IPS-15b (cell line): ENCODE measurements at regions not wholly inside any gene's neighbourhood (a gene's known extent, or its start where the extent isn't known, plus 50 kb on each side); places are given as distances from the start of the nearest gene placed in this dataset.

Experiments used
- H3K27me3 ChIP-seq: one replicate; pipeline ENCODE4 v1.6.1; 2013; ENCODE audit warnings: low read length; ENCODE audit not compliant: control insufficient read depth, insufficient read depth
- H3K36me3 ChIP-seq: one replicate; pipeline ENCODE4 v1.6.1; 2013; ENCODE audit warnings: low read length; ENCODE audit not compliant: control insufficient read depth, insufficient read depth
- H3K4me1 ChIP-seq: one replicate; pipeline ENCODE4 v1.6.1; 2013; ENCODE audit warnings: mild to moderate bottlenecking, low read length; ENCODE audit not compliant: control insufficient read depth, insufficient read depth
- H3K4me3 ChIP-seq: one replicate; pipeline ENCODE4 v1.5.1; 2013; ENCODE audit warnings: low read depth, low read length
- H3K9ac ChIP-seq: one replicate; pipeline ENCODE4 v1.6.1; 2013; ENCODE audit warnings: low read depth, mild to moderate bottlenecking, low read length
- H3K9me3 ChIP-seq: one replicate; pipeline ENCODE4 v1.6.1; 2013; ENCODE audit warnings: mild to moderate bottlenecking, low read length; ENCODE audit not compliant: control insufficient read depth, insufficient read depth

DNA sequence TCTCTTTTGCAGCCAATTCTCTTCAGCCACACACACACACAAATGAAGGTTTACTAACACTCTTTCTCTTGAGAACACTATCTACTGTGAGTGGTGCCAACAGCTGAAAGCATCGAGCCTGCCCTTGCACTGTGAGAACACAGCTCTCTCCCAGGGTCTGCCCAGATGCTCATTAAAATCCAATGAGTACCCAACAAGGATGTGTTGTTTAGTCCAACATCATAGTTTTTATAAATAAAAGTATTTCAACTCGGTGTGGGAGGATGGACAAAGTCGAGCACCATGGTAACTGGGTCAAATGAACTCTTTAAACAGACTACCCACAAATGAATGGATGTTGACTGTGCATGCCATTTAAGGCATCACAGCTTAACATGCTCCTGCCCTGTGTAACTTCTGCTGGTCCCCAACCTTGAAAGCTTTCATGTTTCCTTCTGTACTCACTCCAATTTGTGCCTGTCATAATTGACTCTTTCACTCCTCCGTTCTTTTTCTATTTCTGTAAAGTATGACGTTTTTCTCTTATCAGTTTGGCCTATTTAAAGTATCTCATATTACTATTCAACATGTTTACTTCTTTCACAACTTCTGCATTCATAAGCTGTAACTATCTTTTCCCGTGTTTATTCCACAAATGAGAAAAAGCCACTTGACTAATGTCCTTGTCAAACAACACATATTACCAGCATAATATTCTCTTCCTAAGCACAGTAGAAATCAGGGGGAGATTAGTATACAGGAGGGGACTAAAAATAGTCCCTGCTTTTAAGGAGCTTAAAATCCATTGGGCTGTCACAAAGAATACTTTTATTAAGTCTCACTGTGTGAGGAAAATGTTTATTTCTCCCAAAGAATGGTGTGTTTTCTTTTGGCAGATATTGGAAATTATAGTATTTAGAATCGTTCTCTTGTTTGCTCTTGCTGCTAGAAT is 215.4 kb downstream of the RFPL4B start:
- Histone ChIP-seq H3K27me3 (no peaks in the 10 kb centered on the region), H3K9ac (no peak overlapping the region), H3K4me3 (no peak overlapping the region), H3K4me1 (peaks cover 10% of the 10 kb centered on the region), H3K36me3 (no peaks in the 10 kb centered on the region), H3K9me3 (no peaks in the 10 kb centered on the region)

DNA sequence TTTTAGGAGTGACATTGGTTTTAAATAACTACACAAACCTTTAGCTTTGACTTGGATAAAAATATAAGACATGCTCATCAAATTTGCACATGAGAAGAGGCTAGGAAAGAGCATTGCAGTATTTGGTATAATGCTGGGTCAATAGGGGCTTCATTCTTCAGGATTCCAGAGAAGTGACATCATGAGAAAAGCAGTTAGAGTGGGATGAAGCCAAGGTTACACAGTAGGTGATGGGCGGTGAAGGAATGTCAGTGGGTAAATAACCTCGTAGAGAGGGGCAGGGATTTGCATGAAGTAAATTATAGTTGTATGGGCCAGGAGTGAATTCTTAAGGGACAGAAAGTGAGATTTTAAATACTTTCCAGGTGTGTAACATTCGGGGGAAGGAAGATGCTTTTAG is 216.2 kb downstream of the RFPL4B start:
- H3K4me1 ChIP-seq, result peaks cover 10% of the 10 kb centered on the region
- no peaks in the 10 kb centered on the region for H3K36me3 ChIP-seq
- H3K4me3 ChIP-seq, result no peak overlapping the region
- no peaks in the 10 kb centered on the region for H3K9me3 ChIP-seq
- H3K9ac ChIP-seq, result no peak overlapping the region
- no peaks in the 10 kb centered on the region for H3K27me3 ChIP-seq

DNA sequence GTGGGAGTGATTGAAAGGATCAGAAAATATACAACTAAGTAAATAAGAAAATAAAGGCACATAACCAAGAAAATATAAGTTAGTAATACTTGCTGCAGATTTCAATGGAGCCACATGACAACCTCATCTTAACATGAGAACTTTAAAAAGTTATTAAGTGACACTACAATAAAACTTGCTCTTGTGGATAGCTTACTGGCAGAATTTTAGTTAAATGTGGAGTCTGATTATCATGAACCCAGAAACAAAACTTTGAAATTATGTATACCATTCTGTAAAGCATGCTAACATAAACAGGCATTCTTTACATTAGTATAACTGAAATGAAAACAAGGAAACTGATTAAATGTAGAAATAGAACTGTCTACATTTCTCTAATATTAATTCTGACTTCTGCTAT is 220.9 kb downstream of the RFPL4B start:
- Histone ChIP-seq H3K4me3 (no peak overlapping the region), H3K9ac (no peak overlapping the region), H3K27me3 (no peaks in the 10 kb centered on the region), H3K9me3 (no peaks in the 10 kb centered on the region), H3K4me1 (peaks cover 6% of the 10 kb centered on the region), H3K36me3 (no peaks in the 10 kb centered on the region)

DNA sequence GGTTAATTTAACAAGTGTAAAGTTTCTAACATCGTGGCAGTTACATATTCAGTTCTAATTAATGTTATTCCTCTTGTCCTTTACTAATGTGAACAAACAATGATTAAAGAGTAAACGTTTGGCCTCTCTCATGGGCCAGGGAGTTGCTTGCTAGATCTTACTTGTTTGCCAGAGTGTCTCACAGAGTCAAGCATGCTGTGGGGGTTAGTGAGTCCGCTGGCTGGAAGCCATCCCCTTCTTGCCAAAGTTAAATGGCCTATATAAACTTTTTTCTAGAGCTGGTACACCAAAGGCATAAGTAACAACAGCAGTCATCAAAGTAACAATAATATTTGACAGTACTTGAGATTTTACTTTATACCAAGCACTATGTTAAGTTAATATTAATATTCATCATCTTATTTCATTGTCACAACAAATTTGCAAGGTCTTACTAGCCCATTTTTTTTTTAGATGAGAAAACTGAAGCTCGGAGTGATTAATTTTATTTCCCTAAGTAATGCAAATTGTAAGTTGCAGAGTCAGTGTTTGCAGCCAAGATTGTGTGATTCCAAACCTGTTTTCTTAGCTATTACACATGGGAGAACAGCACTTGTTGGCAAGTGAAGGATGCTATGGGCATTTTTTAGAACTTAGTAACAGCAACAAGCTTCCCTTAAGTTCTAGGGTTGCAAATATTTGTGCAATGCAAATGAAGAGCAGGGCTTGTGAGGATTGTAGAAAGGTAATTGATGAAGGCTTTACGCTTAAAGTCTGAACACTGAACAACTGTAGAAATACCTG is 224.5 kb downstream of the RFPL4B start:
- H3K27me3 ChIP-seq, result no peaks in the 10 kb centered on the region
- H3K9ac ChIP-seq, result no peak overlapping the region
- no peaks in the 10 kb centered on the region for H3K9me3 ChIP-seq
- H3K36me3 ChIP-seq, result no peaks in the 10 kb centered on the region
- no peak overlapping the region for H3K4me3 ChIP-seq
- H3K4me1 ChIP-seq, result no peaks in the 10 kb centered on the region

DNA sequence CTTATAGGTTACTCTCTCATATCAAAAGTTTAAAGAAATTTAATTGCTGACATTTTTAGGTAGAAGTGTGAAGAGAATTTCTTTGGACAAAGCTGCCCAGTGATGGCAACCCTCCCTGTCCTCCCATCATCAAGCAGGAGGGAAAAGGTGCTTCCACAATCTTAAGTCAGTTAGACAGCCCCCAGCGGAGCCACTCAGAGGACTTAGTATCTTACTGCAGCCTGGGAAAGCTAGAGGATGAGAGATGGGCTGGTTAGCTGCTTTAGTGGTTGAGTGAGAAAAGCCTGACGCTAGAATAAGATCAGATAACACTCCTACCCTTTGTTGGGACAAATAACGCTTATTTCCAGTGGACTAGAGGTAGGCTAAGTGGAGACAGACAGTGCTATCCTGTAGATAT is 227.1 kb downstream of the RFPL4B start:
- H3K9me3 ChIP-seq, result no peaks in the 10 kb centered on the region
- H3K27me3 ChIP-seq, result no peaks in the 10 kb centered on the region
- H3K4me3 ChIP-seq, result no peak overlapping the region
- no peaks in the 10 kb centered on the region for H3K36me3 ChIP-seq
- no peak overlapping the region for H3K9ac ChIP-seq
- H3K4me1 ChIP-seq, result no peaks in the 10 kb centered on the region

DNA sequence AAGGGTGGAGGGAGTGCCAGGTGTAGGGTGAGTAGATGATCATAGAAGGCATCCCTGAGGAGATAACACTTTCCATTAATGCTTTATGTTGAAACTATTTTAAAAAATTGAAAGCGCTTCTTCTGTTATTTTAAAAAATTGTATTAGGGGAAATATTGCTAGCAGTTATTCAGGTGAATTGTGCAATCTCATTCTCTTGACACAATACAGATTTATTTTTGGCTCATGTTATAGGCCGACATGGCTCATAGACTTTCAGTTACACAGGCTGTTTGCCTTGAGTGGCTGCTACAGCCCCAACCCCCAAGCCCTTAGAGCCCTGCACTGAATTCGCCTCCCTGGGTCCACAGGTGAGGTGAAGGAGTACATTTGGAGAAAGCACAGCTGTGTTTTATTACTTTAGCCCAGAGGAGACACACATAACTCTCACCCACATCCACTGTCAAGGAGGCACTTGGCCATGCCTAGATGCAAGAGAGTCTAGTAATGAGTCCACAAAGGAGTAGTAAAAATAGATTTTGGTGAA is 228.2 kb downstream of the RFPL4B start:
- no peaks in the 10 kb centered on the region for H3K9me3 ChIP-seq
- H3K9ac ChIP-seq, result no peak overlapping the region
- H3K27me3 ChIP-seq, result no peaks in the 10 kb centered on the region
- no peaks in the 10 kb centered on the region for H3K4me1 ChIP-seq
- H3K36me3 ChIP-seq, result no peaks in the 10 kb centered on the region
- H3K4me3 ChIP-seq, result no peak overlapping the region

DNA sequence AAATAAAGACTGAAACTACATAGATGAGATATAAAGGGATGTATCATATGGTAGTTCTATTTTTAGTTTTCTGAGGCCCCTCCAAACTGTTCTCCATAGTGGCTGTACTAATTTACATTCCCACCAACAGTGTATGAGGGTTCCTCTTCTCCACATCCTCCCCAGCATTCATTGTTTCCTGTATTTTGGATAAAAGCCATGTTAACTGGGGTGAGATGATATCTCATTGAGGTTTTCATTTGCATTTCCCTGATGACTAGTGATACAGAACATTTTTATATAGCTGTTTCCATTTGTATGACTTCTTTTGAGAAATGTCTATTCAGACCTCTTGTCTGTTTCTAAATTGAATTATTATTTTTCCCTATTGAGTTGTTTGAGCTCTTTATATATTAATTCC is 229.3 kb downstream of the RFPL4B start:
- H3K27me3 ChIP-seq, result no peaks in the 10 kb centered on the region
- no peak overlapping the region for H3K9ac ChIP-seq
- no peaks in the 10 kb centered on the region for H3K36me3 ChIP-seq
- H3K9me3 ChIP-seq, result no peaks in the 10 kb centered on the region
- no peaks in the 10 kb centered on the region for H3K4me1 ChIP-seq
- H3K4me3 ChIP-seq, result no peak overlapping the region

DNA sequence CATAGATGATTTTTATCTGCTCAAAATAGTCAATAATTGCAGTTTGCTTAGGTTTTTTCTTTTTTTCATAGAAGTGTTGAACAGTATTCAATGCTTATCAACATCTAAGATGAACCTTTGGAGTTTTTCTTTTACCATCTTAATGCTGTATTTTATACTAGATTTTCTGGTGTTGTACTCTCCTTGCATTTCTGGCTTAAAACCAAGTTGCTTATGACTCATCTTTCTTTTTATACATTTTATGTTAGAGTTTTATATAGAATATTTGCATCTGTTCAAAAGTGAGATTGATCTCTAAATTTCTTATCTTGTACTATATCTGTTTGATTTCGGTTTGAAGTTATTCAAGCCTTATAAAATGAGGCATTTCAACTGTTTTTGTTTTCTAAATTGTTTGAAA is 232.5 kb downstream of the RFPL4B start:
- H3K27me3 ChIP-seq, result no peaks in the 10 kb centered on the region
- H3K9ac ChIP-seq, result no peak overlapping the region

DNA sequence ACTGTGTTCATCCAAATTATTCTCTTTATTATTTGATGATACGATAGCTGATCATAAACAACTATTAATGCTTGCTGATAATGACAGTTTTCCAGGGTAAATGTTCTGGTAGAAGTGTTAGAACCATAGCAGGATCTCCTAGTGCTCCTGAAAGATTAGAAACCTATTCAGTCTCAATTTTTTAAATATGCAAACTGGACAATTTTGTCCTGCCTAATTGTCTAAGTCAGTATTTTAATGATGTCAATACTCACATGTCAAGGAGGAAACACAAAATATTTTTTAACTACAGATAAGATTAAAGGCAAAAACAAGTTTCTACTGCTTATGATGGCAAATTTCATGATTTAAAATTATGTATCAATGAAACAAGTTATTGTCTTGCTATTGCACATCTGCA is 233.9 kb downstream of the RFPL4B start:
- Histone ChIP-seq H3K4me3 (no peak overlapping the region), H3K27me3 (no peaks in the 10 kb centered on the region), H3K4me1 (no peaks in the 10 kb centered on the region), H3K36me3 (no peaks in the 10 kb centered on the region), H3K9ac (no peak overlapping the region), H3K9me3 (no peaks in the 10 kb centered on the region)

More for the DNA sequence above, 232.5 kb downstream of the RFPL4B start:
- no peak overlapping the region for H3K4me3 ChIP-seq
- no peaks in the 10 kb centered on the region for H3K36me3 ChIP-seq
- H3K9me3 ChIP-seq, result no peaks in the 10 kb centered on the region
- no peaks in the 10 kb centered on the region for H3K4me1 ChIP-seq

DNA sequence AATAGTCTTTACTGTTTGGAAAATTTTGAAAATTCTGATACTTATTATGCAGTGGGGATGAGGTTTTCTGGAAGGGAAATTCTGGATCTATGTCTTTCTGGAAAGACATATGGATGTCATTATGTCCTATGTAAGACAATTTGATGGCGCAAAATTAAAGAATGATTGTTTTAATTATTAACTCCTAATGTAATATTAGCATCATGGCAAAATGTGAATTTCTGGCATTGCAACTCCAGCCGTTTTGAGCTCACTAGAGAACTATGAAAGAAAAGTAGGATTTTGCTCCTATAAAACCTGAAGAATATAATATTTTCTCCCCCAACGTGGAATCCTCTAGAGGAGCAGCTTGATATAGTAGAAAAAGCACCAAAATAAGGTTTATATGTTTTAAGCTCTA is 243.2 kb downstream of the RFPL4B start:
- H3K27me3 ChIP-seq, result no peaks in the 10 kb centered on the region
- H3K4me1 ChIP-seq, result no peaks in the 10 kb centered on the region
- H3K9ac ChIP-seq, result no peak overlapping the region
- H3K36me3 ChIP-seq, result no peaks in the 10 kb centered on the region
- H3K4me3 ChIP-seq, result no peak overlapping the region
- H3K9me3 ChIP-seq, result no peaks in the 10 kb centered on the region

DNA sequence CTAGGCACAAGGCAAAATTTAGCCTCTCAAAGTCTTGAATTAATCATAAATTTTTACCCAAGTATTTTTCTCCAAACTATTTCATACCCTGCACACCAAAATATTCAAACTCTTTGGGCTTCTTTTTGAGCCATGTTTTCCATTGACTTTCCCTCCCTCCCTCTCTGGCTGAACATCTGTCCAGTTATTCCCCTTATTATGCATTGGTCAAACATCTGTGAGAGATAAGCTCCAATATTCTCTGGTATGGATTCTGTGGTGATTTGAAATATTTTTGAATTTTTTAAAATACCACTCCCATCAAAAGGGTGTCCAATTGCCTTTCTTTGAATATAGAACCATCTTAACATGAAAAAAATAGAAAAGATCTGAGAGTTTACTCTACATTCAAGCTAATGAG is 244.2 kb downstream of the RFPL4B start:
- H3K36me3 ChIP-seq, result no peaks in the 10 kb centered on the region
- no peak overlapping the region for H3K9ac ChIP-seq
- H3K27me3 ChIP-seq, result no peaks in the 10 kb centered on the region
- no peaks in the 10 kb centered on the region for H3K9me3 ChIP-seq
- no peak overlapping the region for H3K4me3 ChIP-seq
- H3K4me1 ChIP-seq, result no peaks in the 10 kb centered on the region

DNA sequence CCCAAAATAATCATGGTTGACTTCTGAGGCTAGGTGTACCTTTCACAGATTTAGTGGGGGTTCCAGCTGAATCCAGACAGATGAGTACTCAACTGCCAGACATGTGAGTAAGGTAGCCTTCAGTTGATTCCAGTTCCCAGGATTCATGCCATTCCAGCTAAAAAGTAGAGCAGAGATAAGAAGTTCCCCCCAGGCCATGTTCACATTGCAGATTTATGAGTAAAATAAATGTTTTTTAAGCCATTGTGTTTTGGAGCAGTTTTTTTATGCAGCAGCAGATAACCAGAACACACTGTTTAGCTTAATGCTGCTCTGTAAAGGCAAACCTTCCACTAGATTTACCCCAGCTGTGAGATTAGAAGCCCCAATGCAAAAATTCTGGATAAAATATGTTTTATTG is 245.0 kb downstream of the RFPL4B start:
- no peaks in the 10 kb centered on the region for H3K27me3 ChIP-seq
- H3K36me3 ChIP-seq, result no peaks in the 10 kb centered on the region
- no peak overlapping the region for H3K9ac ChIP-seq
- no peaks in the 10 kb centered on the region for H3K4me1 ChIP-seq
- H3K9me3 ChIP-seq, result no peaks in the 10 kb centered on the region
- H3K4me3 ChIP-seq, result no peak overlapping the region
